ENCODE measurements at regions not wholly inside any gene's neighbourhood (a gene's known extent, or its start where the extent isn't known, plus 50 kb on each side); places are given as distances from the start of the nearest gene placed in this dataset.

DNA sequence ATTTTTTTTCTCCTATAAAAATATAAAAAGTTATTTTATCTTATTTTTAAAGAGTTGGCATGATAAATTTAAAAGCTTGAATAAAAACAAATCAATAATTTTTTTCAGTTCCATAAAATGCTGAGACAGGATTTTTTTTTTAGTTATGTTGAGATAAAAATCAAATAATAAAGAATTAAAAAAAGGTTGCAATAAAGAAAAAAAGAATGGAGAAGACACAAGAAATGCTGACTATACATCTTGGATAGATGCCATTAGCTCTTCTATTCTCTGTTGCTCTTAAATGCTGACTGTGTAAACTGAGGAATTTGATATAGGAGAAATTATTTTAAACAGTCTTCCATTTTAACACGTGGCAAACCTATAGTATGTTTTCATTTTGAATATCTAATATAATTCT, 2298.5 kb downstream of the MRPL39 start:
- no peaks in the 10 kb centered on the region for H3K27me3 ChIP-seq (ENCODE audit: control insufficient read depth, insufficient read depth, low read length)
- no peaks in the 10 kb centered on the region for H3K9me3 ChIP-seq (replicated peaks; ENCODE audit: low read length)
- no peak overlapping the region for H3K4me3 ChIP-seq (ENCODE audit: low read length)
- no peaks in the 10 kb centered on the region for H3K36me3 ChIP-seq (ENCODE audit: insufficient read depth, low read length)
- no peak overlapping the region for H3K4me2 ChIP-seq (ENCODE audit: low read length)
- no peaks in the 10 kb centered on the region for H3K4me1 ChIP-seq (ENCODE audit: control insufficient read depth, insufficient read depth, low read length)
- no peak overlapping the region for H3K9ac ChIP-seq (ENCODE audit: low read depth, low read length)

DNA sequence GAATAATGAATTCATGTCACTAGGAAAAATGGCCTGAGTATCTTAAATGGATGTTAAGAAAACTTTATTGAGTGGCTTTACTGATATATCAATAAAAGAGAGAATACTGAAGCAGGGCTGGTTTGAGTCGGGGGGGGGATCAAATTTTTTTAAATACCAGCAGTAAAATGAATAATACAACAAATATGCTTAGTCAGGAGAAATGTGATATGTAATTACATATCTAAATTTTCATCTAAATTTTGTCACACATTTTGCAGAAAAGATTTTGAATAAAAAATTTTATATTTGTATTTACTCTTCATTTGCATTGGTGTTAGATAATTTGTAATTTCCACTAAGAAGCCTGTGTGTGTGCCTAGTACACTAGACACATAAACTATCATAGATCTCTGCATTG, 2300.2 kb downstream of the MRPL39 start:
- Histone ChIP-seq H3K36me3 (ENCODE audit: insufficient read depth, low read length) (no peaks in the 10 kb centered on the region), H3K27me3 (ENCODE audit: control insufficient read depth, insufficient read depth, low read length) (no peaks in the 10 kb centered on the region), H3K4me1 (ENCODE audit: control insufficient read depth, insufficient read depth, low read length) (no peaks in the 10 kb centered on the region), H3K4me3 (ENCODE audit: low read length) (no peak overlapping the region), H3K9me3 (replicated peaks; ENCODE audit: low read length) (no peaks in the 10 kb centered on the region), H3K9ac (ENCODE audit: low read depth, low read length) (no peak overlapping the region), H3K4me2 (ENCODE audit: low read length) (no peak overlapping the region)

DNA sequence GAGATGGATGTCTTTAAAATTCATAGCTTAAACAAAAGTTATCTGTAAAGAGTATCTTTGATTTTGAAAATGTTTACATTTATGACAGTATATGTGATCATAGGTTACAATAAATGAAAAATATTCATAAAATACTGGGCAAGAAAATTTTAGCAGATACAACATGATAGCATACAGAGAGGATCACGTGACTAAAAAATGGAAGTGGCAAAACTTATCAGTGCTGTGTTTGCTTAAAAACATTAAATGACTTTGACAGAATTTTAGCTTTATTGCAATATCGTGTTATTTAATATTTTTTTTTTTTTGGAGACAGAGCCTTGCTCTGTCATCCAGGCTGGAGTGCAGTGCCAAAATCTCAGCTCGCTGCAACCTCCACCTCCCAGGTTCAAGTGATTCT, 2294.1 kb downstream of the NCAM2 start:
- Histone ChIP-seq H3K4me2 (ENCODE audit: low read length) (no peak overlapping the region), H3K9ac (ENCODE audit: low read depth, low read length) (no peak overlapping the region), H3K36me3 (ENCODE audit: insufficient read depth, low read length) (no peaks in the 10 kb centered on the region), H3K27me3 (ENCODE audit: control insufficient read depth, insufficient read depth, low read length) (no peaks in the 10 kb centered on the region), H3K4me1 (ENCODE audit: control insufficient read depth, insufficient read depth, low read length) (no peaks in the 10 kb centered on the region), H3K9me3 (replicated peaks; ENCODE audit: low read length) (no peaks in the 10 kb centered on the region), H3K4me3 (ENCODE audit: low read length) (no peak overlapping the region)

DNA sequence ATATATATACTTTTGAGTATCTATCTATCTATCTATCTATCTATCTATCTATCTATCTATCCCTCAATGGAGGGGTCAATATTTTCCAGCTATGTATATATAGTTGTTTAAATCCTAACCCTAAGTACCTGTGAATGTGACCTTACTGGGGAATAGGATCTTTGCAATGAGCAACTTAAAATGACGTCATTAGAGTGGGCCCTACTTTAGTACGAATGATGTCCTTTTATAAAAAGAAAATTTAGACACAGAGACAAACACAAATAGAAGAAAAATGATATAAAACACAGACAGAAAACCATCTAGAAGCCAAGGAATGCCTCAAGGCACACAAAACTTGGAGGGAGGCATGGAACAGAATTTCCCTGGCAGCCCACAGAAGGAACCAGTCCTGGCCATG, 2283.7 kb downstream of the NCAM2 start:
- no peak overlapping the region for H3K4me2 ChIP-seq (ENCODE audit: low read length)
- no peak overlapping the region for H3K4me3 ChIP-seq (ENCODE audit: low read length)
- H3K27me3 ChIP-seq (ENCODE audit: control insufficient read depth, insufficient read depth, low read length) = no peaks in the 10 kb centered on the region
- no peak overlapping the region for H3K9ac ChIP-seq (ENCODE audit: low read depth, low read length)
- H3K9me3 ChIP-seq (replicated peaks; ENCODE audit: low read length) = no peaks in the 10 kb centered on the region
- no peaks in the 10 kb centered on the region for H3K36me3 ChIP-seq (ENCODE audit: insufficient read depth, low read length)
- H3K4me1 ChIP-seq (ENCODE audit: control insufficient read depth, insufficient read depth, low read length) = no peaks in the 10 kb centered on the region

DNA sequence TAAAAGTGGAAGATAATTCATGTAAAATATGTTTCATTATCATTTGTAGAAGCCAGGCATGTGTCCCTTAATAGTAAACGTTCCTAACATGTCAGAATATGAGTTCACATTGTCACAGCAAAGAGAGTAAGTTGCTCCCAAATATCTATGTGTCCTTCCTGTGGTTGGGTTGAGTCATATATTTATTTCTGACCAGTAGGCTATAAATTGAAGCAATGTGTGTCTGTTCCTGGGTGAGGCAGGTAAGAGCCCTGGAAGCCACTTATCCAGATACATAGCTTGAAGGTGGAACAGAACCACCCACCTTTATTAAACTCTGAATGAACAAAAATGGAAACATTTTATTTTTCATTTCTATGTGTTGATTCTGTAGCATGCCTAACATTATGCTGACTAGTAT, 2251.6 kb downstream of the NCAM2 start:
- no peaks in the 10 kb centered on the region for H3K36me3 ChIP-seq (ENCODE audit: insufficient read depth, low read length)
- H3K27me3 ChIP-seq (ENCODE audit: control insufficient read depth, insufficient read depth, low read length) = no peaks in the 10 kb centered on the region
- H3K4me3 ChIP-seq (ENCODE audit: low read length) = no peak overlapping the region
- no peak overlapping the region for H3K4me2 ChIP-seq (ENCODE audit: low read length)
- H3K4me1 ChIP-seq (ENCODE audit: control insufficient read depth, insufficient read depth, low read length) = no peaks in the 10 kb centered on the region
- H3K9me3 ChIP-seq (replicated peaks; ENCODE audit: low read length) = no peaks in the 10 kb centered on the region
- H3K9ac ChIP-seq (ENCODE audit: low read depth, low read length) = no peak overlapping the region

DNA sequence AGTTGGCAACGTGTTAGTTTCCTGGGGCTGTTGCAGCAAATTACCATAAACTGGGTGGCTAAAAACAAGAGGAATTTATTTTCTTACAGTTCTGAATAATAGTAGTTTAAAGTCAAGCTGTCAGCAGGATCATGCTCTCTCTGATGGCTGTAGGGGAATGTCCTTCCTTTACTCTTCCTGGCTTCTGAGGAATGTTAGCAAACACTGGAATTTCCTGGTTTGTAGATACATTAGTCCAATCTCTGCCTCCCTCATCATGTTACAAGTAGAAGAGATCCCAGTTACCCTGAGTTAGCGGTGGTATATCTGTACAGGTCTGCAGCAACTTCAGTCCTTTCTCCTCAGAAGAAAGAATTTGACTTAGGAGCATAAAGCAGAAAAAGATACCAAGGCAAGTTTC, 2249.1 kb downstream of the NCAM2 start:
- Histone ChIP-seq H3K9me3 (replicated peaks; ENCODE audit: low read length) (no peaks in the 10 kb centered on the region), H3K27me3 (ENCODE audit: control insufficient read depth, insufficient read depth, low read length) (no peaks in the 10 kb centered on the region), H3K4me1 (ENCODE audit: control insufficient read depth, insufficient read depth, low read length) (no peaks in the 10 kb centered on the region), H3K4me3 (ENCODE audit: low read length) (no peak overlapping the region), H3K4me2 (ENCODE audit: low read length) (no peak overlapping the region), H3K9ac (ENCODE audit: low read depth, low read length) (no peak overlapping the region), H3K36me3 (ENCODE audit: insufficient read depth, low read length) (no peaks in the 10 kb centered on the region)

DNA sequence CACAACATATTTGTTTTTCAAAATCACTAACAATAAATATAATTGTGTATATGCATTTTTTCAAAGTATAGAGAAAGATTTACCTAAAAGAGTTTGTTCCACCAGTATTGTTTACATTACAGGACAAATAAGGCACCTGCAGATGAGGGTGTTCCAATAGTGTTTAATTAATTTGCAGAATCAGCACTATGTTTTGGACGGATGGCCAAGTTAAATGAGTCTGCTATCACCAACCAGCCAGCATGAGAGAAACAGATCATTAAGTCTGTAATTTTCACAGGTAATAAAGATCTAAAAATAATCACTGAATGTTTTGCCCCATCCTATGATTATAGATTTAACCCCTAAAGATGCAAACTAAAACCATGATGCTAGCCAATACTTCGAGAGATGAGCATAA, 2247.0 kb downstream of the NCAM2 start:
- no peak overlapping the region for H3K4me3 ChIP-seq (ENCODE audit: low read length)
- no peaks in the 10 kb centered on the region for H3K27me3 ChIP-seq (ENCODE audit: control insufficient read depth, insufficient read depth, low read length)
- H3K4me2 ChIP-seq (ENCODE audit: low read length) = no peak overlapping the region
- no peaks in the 10 kb centered on the region for H3K4me1 ChIP-seq (ENCODE audit: control insufficient read depth, insufficient read depth, low read length)
- H3K9ac ChIP-seq (ENCODE audit: low read depth, low read length) = no peak overlapping the region
- H3K9me3 ChIP-seq (replicated peaks; ENCODE audit: low read length) = no peaks in the 10 kb centered on the region
- no peaks in the 10 kb centered on the region for H3K36me3 ChIP-seq (ENCODE audit: insufficient read depth, low read length)

DNA sequence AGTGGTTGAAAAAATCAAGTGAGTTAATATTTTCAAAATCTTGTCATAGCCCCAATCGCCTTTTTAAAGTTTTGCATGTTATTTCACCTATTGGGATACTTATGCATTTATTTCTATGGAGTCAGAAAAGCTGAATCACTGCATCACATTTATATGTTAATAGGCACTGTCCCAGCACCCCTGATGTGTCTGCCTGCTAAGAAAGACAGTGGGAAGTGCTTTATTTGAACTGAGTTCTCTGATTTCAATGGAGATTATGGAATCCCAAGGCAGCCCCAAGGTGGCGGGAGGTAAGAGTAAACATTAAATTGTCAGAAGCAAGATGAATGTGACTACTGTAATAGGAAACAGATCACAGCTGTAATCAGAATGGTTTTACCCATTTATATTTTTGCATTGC, 2225.7 kb downstream of the NCAM2 start:
- Histone ChIP-seq H3K27me3 (ENCODE audit: control insufficient read depth, insufficient read depth, low read length) (no peaks in the 10 kb centered on the region), H3K36me3 (ENCODE audit: insufficient read depth, low read length) (no peaks in the 10 kb centered on the region), H3K9ac (ENCODE audit: low read depth, low read length) (no peak overlapping the region), H3K4me2 (ENCODE audit: low read length) (no peak overlapping the region), H3K4me3 (ENCODE audit: low read length) (no peak overlapping the region), H3K4me1 (ENCODE audit: control insufficient read depth, insufficient read depth, low read length) (peaks cover 2% of the 10 kb centered on the region), H3K9me3 (replicated peaks; ENCODE audit: low read length) (no peaks in the 10 kb centered on the region)

DNA sequence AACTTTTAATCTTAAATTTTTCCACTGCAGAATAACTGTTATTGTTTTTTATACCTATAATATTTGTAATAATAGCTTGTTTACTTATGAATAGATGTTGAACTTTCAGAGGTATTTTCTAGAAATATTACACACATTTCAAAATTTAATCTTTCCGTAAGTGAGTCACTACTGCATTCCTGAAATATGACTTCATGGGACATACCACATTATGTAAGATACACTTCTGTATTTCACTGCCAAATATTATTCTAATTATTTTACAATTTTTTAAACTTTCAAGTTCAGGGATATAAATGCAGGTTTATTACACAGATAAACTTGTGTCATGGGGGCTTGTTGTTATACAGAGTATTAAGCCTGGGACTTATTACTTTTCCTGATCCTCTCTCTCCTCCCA, 2220.5 kb downstream of the NCAM2 start:
- H3K4me1 ChIP-seq (ENCODE audit: control insufficient read depth, insufficient read depth, low read length) = peaks cover 15% of the 10 kb centered on the region
- H3K36me3 ChIP-seq (ENCODE audit: insufficient read depth, low read length) = no peaks in the 10 kb centered on the region
- H3K4me2 ChIP-seq (ENCODE audit: low read length) = peak overlapping the region; percentile 46
- no peak overlapping the region for H3K4me3 ChIP-seq (ENCODE audit: low read length)
- H3K9ac ChIP-seq (ENCODE audit: low read depth, low read length) = no peak overlapping the region
- H3K27me3 ChIP-seq (ENCODE audit: control insufficient read depth, insufficient read depth, low read length) = no peaks in the 10 kb centered on the region
- no peaks in the 10 kb centered on the region for H3K9me3 ChIP-seq (replicated peaks; ENCODE audit: low read length)

DNA sequence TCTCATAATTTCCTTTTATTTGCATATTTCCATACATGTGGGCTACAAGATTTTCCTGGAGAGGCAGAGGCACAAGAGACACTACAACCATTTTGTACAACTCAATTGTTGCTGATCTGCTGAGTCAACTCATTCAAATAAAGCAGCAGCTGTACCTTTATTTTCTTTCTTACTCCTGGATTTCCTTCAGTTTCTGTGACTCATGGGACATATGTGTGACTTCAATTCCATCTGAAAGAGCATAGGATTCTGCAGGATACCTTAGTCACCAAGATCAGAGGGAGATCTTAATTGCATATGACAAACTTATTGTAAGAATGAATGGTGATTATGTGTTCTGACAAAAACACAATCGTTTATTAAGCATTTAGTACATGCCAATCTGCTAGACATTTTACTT, 2219.4 kb downstream of the NCAM2 start:
- no peaks in the 10 kb centered on the region for H3K36me3 ChIP-seq (ENCODE audit: insufficient read depth, low read length)
- no peak overlapping the region for H3K9ac ChIP-seq (ENCODE audit: low read depth, low read length)
- no peak overlapping the region for H3K4me2 ChIP-seq (ENCODE audit: low read length)
- no peaks in the 10 kb centered on the region for H3K9me3 ChIP-seq (replicated peaks; ENCODE audit: low read length)
- H3K27me3 ChIP-seq (ENCODE audit: control insufficient read depth, insufficient read depth, low read length) = no peaks in the 10 kb centered on the region
- H3K4me3 ChIP-seq (ENCODE audit: low read length) = no peak overlapping the region
- H3K4me1 ChIP-seq (ENCODE audit: control insufficient read depth, insufficient read depth, low read length) = peaks cover 15% of the 10 kb centered on the region

DNA sequence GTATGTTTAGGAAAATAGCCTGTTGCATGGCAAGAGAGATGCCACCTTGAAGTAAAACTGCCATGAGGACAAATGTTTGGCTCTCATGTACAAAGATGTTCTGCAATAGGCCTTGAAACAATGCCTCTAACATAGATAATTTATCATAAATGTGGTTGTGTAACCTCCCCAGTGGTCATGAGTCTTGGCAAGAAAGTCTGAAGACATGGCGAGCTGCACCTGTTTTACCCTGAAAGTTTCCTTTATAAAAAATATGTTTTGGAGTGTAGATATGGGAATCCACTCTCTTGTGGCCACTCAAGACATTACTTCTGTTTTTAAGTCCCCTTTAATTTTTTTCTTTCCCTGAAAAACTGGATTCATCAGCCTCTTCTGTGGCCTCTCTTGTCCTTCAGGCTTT, 2217.1 kb downstream of the NCAM2 start:
- Histone ChIP-seq H3K4me3 (ENCODE audit: low read length) (no peak overlapping the region), H3K9ac (ENCODE audit: low read depth, low read length) (no peak overlapping the region), H3K36me3 (ENCODE audit: insufficient read depth, low read length) (no peaks in the 10 kb centered on the region), H3K4me1 (ENCODE audit: control insufficient read depth, insufficient read depth, low read length) (peaks cover 15% of the 10 kb centered on the region), H3K27me3 (ENCODE audit: control insufficient read depth, insufficient read depth, low read length) (no peaks in the 10 kb centered on the region), H3K9me3 (replicated peaks; ENCODE audit: low read length) (no peaks in the 10 kb centered on the region), H3K4me2 (ENCODE audit: low read length) (no peak overlapping the region)
